ENCODE measurements at regions not wholly inside any gene's neighbourhood (a gene's known extent, or its start where the extent isn't known, plus 50 kb on each side); places are given as distances from the start of the nearest gene placed in this dataset.

- no peak for TF ChIP-seq POLR2A (IDR thresholded peaks at IDR 0.05)
- TF ChIP-seq, protein P1, sequence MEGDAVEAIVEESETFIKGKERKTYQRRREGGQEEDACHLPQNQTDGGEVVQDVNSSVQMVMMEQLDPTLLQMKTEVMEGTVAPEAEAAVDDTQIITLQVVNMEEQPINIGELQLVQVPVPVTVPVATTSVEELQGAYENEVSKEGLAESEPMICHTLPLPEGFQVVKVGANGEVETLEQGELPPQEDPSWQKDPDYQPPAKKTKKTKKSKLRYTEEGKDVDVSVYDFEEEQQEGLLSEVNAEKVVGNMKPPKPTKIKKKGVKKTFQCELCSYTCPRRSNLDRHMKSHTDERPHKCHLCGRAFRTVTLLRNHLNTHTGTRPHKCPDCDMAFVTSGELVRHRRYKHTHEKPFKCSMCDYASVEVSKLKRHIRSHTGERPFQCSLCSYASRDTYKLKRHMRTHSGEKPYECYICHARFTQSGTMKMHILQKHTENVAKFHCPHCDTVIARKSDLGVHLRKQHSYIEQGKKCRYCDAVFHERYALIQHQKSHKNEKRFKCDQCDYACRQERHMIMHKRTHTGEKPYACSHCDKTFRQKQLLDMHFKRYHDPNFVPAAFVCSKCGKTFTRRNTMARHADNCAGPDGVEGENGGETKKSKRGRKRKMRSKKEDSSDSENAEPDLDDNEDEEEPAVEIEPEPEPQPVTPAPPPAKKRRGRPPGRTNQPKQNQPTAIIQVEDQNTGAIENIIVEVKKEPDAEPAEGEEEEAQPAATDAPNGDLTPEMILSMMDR (IDR thresholded peaks at IDR 0.05): no peak
Measured at GRCh38 chr13:47853236-47853635, 147.8 kb downstream of the SUCLA2 start.

Data from heart left ventricle (tissue), 13 donors.